CD14-positive monocyte (primary cell): ENCODE measurements at regions not wholly inside any gene's neighbourhood (a gene's known extent, or its start where the extent isn't known, plus 50 kb on each side); places are given as distances from the start of the nearest gene placed in this dataset.

ENCODE experiments used
- DNase-seq, 3 donors: peaks; one replicate each; pipeline ENCODE4 v3.0.0-alpha.2; 2011 to 2022
- H2AFZ ChIP-seq: 2 replicates; pipeline ENCODE4 v1.6.0; 2012; ENCODE audit warnings: mild to moderate bottlenecking, low read depth, low read length, inconsistent platforms; ENCODE audit not compliant: insufficient read depth, poor library complexity, severe bottlenecking
- H3K27ac ChIP-seq, 2 donors: 1 replicate in 1 of 2; 2 replicates in 1 of 2; pipeline ENCODE4 v1.5.1; 2012 to 2013; ENCODE audit warnings: low read length in 2 of 2, control low read depth in 1 of 2, inconsistent platforms in 1 of 2, low read depth in 1 of 2, mild to moderate bottlenecking in 1 of 2
- H3K27me3 ChIP-seq, 2 donors: one replicate each; pipeline versions ENCODE4 v1.6.0 to v1.6.1; 2011 to 2013; ENCODE audit warnings: low read length in 2 of 2; ENCODE audit not compliant: control insufficient read depth in 2 of 2, insufficient read depth in 2 of 2
- H3K36me3 ChIP-seq, 2 donors: replicated peaks in 1 of 2; 1 replicate in 1 of 2; 2 replicates in 1 of 2; pipeline versions ENCODE4 v1.5.1 to v1.6.1; 2012 to 2013; ENCODE audit warnings: low read length in 2 of 2, control low read depth in 1 of 2, inconsistent platforms in 1 of 2, mild to moderate bottlenecking in 1 of 2; ENCODE audit not compliant: insufficient read depth in 2 of 2, control insufficient read depth in 1 of 2
- H3K4me1 ChIP-seq, 2 donors: 1 replicate in 1 of 2; 2 replicates in 1 of 2; pipeline versions ENCODE4 v1.5.1 to v1.6.1; 2012 to 2013; ENCODE audit warnings: low read length in 2 of 2, control low read depth in 1 of 2, inconsistent platforms in 1 of 2, mild to moderate bottlenecking in 1 of 2, moderate library complexity in 1 of 2; ENCODE audit not compliant: insufficient read depth in 2 of 2, control insufficient read depth in 1 of 2
- H3K4me2 ChIP-seq: replicated peaks from 2 replicates; pipeline ENCODE3; 2012; ENCODE audit warnings: low read length, moderate library complexity, mild to moderate bottlenecking; ENCODE audit not compliant: poor library complexity, severe bottlenecking; ENCODE audit errors: extremely low read depth
- H3K4me3 ChIP-seq, 3 experiments: fragments of 200-600 bp in 1 of 3; sonication (generic) in 1 of 3; replicated peaks in 1 of 3; 1 replicate in 2 of 3; 2 replicates in 1 of 3; pipeline ENCODE4 v1.5.1; 2011 to 2013; ENCODE audit warnings: low read length in 3 of 3, mild to moderate bottlenecking in 3 of 3, control low read depth in 2 of 3, low read depth in 2 of 3, inconsistent platforms in 1 of 3, moderate library complexity in 1 of 3
- H3K79me2 ChIP-seq: 2 replicates; pipeline ENCODE4 v1.6.0; 2012; ENCODE audit warnings: mild to moderate bottlenecking, control low read depth, inconsistent platforms, low read length, moderate library complexity; ENCODE audit not compliant: insufficient read depth
- H3K9ac ChIP-seq: 2 replicates; pipeline ENCODE4 v1.6.0; 2017; ENCODE audit warnings: low read length, mild to moderate bottlenecking; ENCODE audit not compliant: insufficient read depth, poor library complexity, severe bottlenecking
- H3K9me3 ChIP-seq, 2 donors: replicated peaks in 1 of 2; 1 replicate in 1 of 2; 2 replicates in 1 of 2; pipeline versions ENCODE4 v1.5.1 to v1.6.1; 2012 to 2013; ENCODE audit warnings: low read length in 2 of 2, control low read depth in 1 of 2; ENCODE audit not compliant: control insufficient read depth in 1 of 2, insufficient read depth in 1 of 2
- H4K20me1 ChIP-seq: 2 replicates; pipeline ENCODE4 v1.6.0; 2012; ENCODE audit warnings: mild to moderate bottlenecking, low read length, control low read depth, moderate library complexity; ENCODE audit not compliant: insufficient read depth
- H3K27ac Mint-ChIP-seq, 7 donors: one replicate each; pipeline ENCODE4 v1.8.0; 2020; ENCODE audit warnings: mild to moderate bottlenecking in 7 of 7, mixed read lengths in 7 of 7, moderate library complexity in 6 of 7, inconsistent platforms in 2 of 7
- H3K27me3 Mint-ChIP-seq, 3 donors: one replicate each; pipeline ENCODE4 v1.8.0; 2021 to 2022; ENCODE audit warnings: low read depth in 3 of 3, mild to moderate bottlenecking in 3 of 3, mixed read lengths in 3 of 3, moderate library complexity in 3 of 3, inconsistent platforms in 1 of 3
- H3K36me3 Mint-ChIP-seq, 2 donors: one replicate each; pipeline ENCODE4 v1.8.0; 2020; ENCODE audit warnings: mixed read lengths in 2 of 2, inconsistent platforms in 1 of 2, mild to moderate bottlenecking in 1 of 2
- H3K4me1 Mint-ChIP-seq: one replicate; pipeline ENCODE4 v1.8.0; 2020; ENCODE audit warnings: mild to moderate bottlenecking, mixed read lengths
- H3K4me3 Mint-ChIP-seq, 2 donors: one replicate each; pipeline ENCODE4 v1.8.0; 2020; ENCODE audit warnings: mild to moderate bottlenecking in 2 of 2, mixed read lengths in 2 of 2, moderate library complexity in 1 of 2
- H3K9me3 Mint-ChIP-seq, 7 donors: one replicate each; pipeline ENCODE4 v1.8.0; 2020 to 2022; ENCODE audit warnings: mixed read lengths in 7 of 7, mild to moderate bottlenecking in 6 of 7, moderate library complexity in 6 of 7, inconsistent platforms in 2 of 7
- CTCF ChIP-seq: fragments of 200-600 bp; IDR thresholded peaks from one replicate; pipeline ENCODE4 v1.8.0; 2022; ENCODE audit warnings: antibody characterized with exemption, mild to moderate bottlenecking
- WGBS: methylation state at CpG from one replicate; pipeline ENCODE4 v1.1.5; 2013; ENCODE audit warnings: missing lambda C conversion rate; ENCODE audit not compliant: insufficient coverage; 5-methylcytosine and 5-hydroxymethylcytosine counted together
- intact Hi-C, 2 donors: fragments of 100-400 bp; cut with micrococcal nuclease; formaldehyde crosslinking; loops; one replicate each; pipeline versions ENCODE4 v1.15.0 to v1.15.1; 2023

- peaks cover 10 to 61% (median 41%) of the 10 kb centered on the region in 7 donors for H3K9me3 Mint-ChIP-seq
- no peak overlapping the region for H3K4me3 ChIP-seq
- H3K79me2 ChIP-seq, result no peaks in the 10 kb centered on the region
- no peaks in the 10 kb centered on the region for H3K4me1 ChIP-seq
- H3K27ac Mint-ChIP-seq, result no peak overlapping the region
- peaks cover 89 to 97% of the 10 kb centered on the region in 2 donors for H3K27me3 ChIP-seq
- no peaks in the 10 kb centered on the region for H3K36me3 ChIP-seq
- H2AFZ ChIP-seq, result no peak overlapping the region
- H3K9me3 ChIP-seq, result peaks cover 22 to 73% of the 10 kb centered on the region in 2 donors
- intact Hi-C loops, result no loop called here
- no peak for TF ChIP-seq CTCF
- H3K27me3 Mint-ChIP-seq, result peaks cover 74 to 92% (median 90%) of the 10 kb centered on the region in 3 donors
- H3K27ac ChIP-seq, result no peak overlapping the region
- H3K36me3 Mint-ChIP-seq, result peaks cover 0 to 2% of the 10 kb centered on the region in 2 donors
- no peak overlapping the region for H3K9ac ChIP-seq
- peaks cover 5% of the 10 kb centered on the region for H3K4me1 Mint-ChIP-seq
- whole genome bisulfite sequencing, result no CpG with 5 or more reads among the region's 2 CpGs
- H4K20me1 ChIP-seq, result no peaks in the 10 kb centered on the region
- no peak for DNase-seq
- no peak overlapping the region for H3K4me2 ChIP-seq
- H3K4me3 Mint-ChIP-seq, result no peak overlapping the region
Observed at GRCh38 chr10:120972259-120972658, 121.1 kb downstream of the WDR11 start.

- H2AFZ ChIP-seq, result no peak overlapping the region
- H3K9me3 ChIP-seq, result peaks cover 16 to 58% of the 10 kb centered on the region in 2 donors
- no peak overlapping the region for H3K27ac ChIP-seq
- H3K27me3 ChIP-seq, result peaks cover 96 to 98% of the 10 kb centered on the region in 2 donors
- H3K4me1 Mint-ChIP-seq, result peaks cover 5% of the 10 kb centered on the region
- no peak overlapping the region for H3K4me3 ChIP-seq
- no peaks in the 10 kb centered on the region for H3K4me1 ChIP-seq
- no peak for DNase-seq
- TF ChIP-seq CTCF, result no peak
- peak overlapping the region in 1 of 2 donors; percentile 56 for H3K4me3 Mint-ChIP-seq
- H3K27ac Mint-ChIP-seq, result no peak overlapping the region
- no peak overlapping the region for H3K9ac ChIP-seq
- peaks cover 0 to 2% of the 10 kb centered on the region in 2 donors for H3K36me3 Mint-ChIP-seq
- H3K27me3 Mint-ChIP-seq, result peaks cover 81 to 95% (median 95%) of the 10 kb centered on the region in 3 donors
- intact Hi-C loops, result no loop called here
- H3K4me2 ChIP-seq, result no peak overlapping the region
- no peaks in the 10 kb centered on the region for H4K20me1 ChIP-seq
- H3K36me3 ChIP-seq, result no peaks in the 10 kb centered on the region
- 100% methylated on average over 2 of the region's 4 CpGs for WGBS
- H3K9me3 Mint-ChIP-seq, result peaks cover 10 to 42% (median 31%) of the 10 kb centered on the region in 7 donors
- no peaks in the 10 kb centered on the region for H3K79me2 ChIP-seq
Observed at GRCh38 chr10:120975072-120975867, 124.1 kb downstream of the WDR11 start.
